CD4-positive, alpha-beta T cell treated with Interleukin-17A for 1 hour (primary cell): ENCODE measurements at regions not wholly inside any gene's neighbourhood (a gene's known extent, or its start where the extent isn't known, plus 50 kb on each side); places are given as distances from the start of the nearest gene placed in this dataset.

Experiments used
- DNase-seq: peaks from one replicate; pipeline ENCODE4 v3.0.0-alpha.2; 2020

- no peak for DNase-seq
Measured at GRCh38 chr21:27315373-27315772, 348.5 kb upstream of the ADAMTS5 start.

- no peak for DNase-seq
Measured at GRCh38 chr21:27314131-27314530, 347.2 kb upstream of the ADAMTS5 start.

GRCh38 chr21:27306791-27307775 is 340.2 kb upstream of the ADAMTS5 start:
- no peak for DNase-seq

- DNase-seq: no peak
Measured at GRCh38 chr21:27306206-27306605, 339.3 kb upstream of the ADAMTS5 start.

GRCh38 chr21:27301220-27301619 is 334.3 kb upstream of the ADAMTS5 start:
- DNase-seq: no peak

GRCh38 chr21:27300770-27301169 is 333.9 kb upstream of the ADAMTS5 start:
- DNase-seq: no peak

- DNase-seq: no peak
Measured at GRCh38 chr21:27298465-27298864, 331.6 kb upstream of the ADAMTS5 start.

GRCh38 chr21:27293239-27293638 is 326.4 kb upstream of the ADAMTS5 start:
- DNase-seq: no peak

- no peak for DNase-seq
Measured at GRCh38 chr21:27292783-27293182, 325.9 kb upstream of the ADAMTS5 start.

GRCh38 chr21:27292229-27292628 is 325.3 kb upstream of the ADAMTS5 start:
- DNase-seq: no peak

GRCh38 chr21:27291006-27291405 is 324.1 kb upstream of the ADAMTS5 start:
- no peak for DNase-seq

- DNase-seq: no peak
Measured at GRCh38 chr21:27290028-27290427, 323.1 kb upstream of the ADAMTS5 start.

GRCh38 chr21:27286760-27287159 is 319.9 kb upstream of the ADAMTS5 start:
- no peak for DNase-seq

- no peak for DNase-seq
Measured at GRCh38 chr21:27277110-27277509, 310.2 kb upstream of the ADAMTS5 start.

GRCh38 chr21:27275294-27275927 is 308.5 kb upstream of the ADAMTS5 start:
- no peak for DNase-seq

GRCh38 chr21:27269644-27270043 is 302.8 kb upstream of the ADAMTS5 start:
- no peak for DNase-seq

GRCh38 chr21:27268290-27268689 is 301.4 kb upstream of the ADAMTS5 start:
- DNase-seq: no peak

- DNase-seq: no peak
Measured at GRCh38 chr21:27265949-27266348, 299.1 kb upstream of the ADAMTS5 start.

- DNase-seq: no peak
Measured at GRCh38 chr21:27265492-27265891, 298.6 kb upstream of the ADAMTS5 start.

GRCh38 chr21:27261676-27262075 is 294.8 kb upstream of the ADAMTS5 start:
- no peak for DNase-seq

- no peak for DNase-seq
Measured at GRCh38 chr21:27260728-27261127, 293.8 kb upstream of the ADAMTS5 start.

- no peak for DNase-seq
Measured at GRCh38 chr21:27258742-27259448, 292.0 kb upstream of the ADAMTS5 start.

- DNase-seq: no peak
Measured at GRCh38 chr21:27257908-27258556, 291.1 kb upstream of the ADAMTS5 start.
